IMR-90 (cell line): ENCODE measurements at regions not wholly inside any gene's neighbourhood (a gene's known extent, or its start where the extent isn't known, plus 50 kb on each side); places are given as distances from the start of the nearest gene placed in this dataset.

Source experiments
- BHLHE40 ChIP-seq: fragments of 150-350 bp; IDR thresholded peaks from 2 replicates; pipeline ENCODE4 v1.6.1; 2016; ENCODE audit warnings: mild to moderate bottlenecking, low read depth, low read length
- CEBPB ChIP-seq: IDR thresholded peaks from 2 replicates; pipeline ENCODE4 v1.6.1; 2012; ENCODE audit warnings: low read depth, low read length, improper control_type of control experiment
- MAZ ChIP-seq: IDR thresholded peaks from 2 replicates; pipeline ENCODE4 v1.6.1; 2012; ENCODE audit warnings: low read depth, mild to moderate bottlenecking, low read length, improper control_type of control experiment, moderate library complexity, borderline replicate concordance
- MXI1 ChIP-seq: IDR thresholded peaks from 2 replicates; pipeline ENCODE4 v1.6.1; 2012; ENCODE audit warnings: low read depth, mild to moderate bottlenecking, low read length, moderate library complexity, borderline replicate concordance
- NFE2L2 ChIP-seq: fragments of 150-350 bp; IDR thresholded peaks from 2 replicates; pipeline ENCODE4 v1.6.1; 2016; ENCODE audit warnings: low read depth, mild to moderate bottlenecking, low read length
- POLR2A ChIP-seq: IDR thresholded peaks from 2 replicates; pipeline ENCODE4 v1.6.1; 2012; ENCODE audit warnings: mild to moderate bottlenecking, low read depth, low read length
- RAD21 ChIP-seq: IDR thresholded peaks from 2 replicates; pipeline ENCODE4 v1.6.1; 2012; ENCODE audit warnings: low read length, improper control_type of control experiment
- RCOR1 ChIP-seq: IDR thresholded peaks from 2 replicates; pipeline ENCODE4 v1.6.1; 2012; ENCODE audit warnings: mild to moderate bottlenecking, low read length, improper control_type of control experiment; ENCODE audit not compliant: insufficient replicate concordance
- RFX5 ChIP-seq: IDR thresholded peaks from 2 replicates; pipeline ENCODE4 v1.8.0; 2012; ENCODE audit warnings: low read depth, mild to moderate bottlenecking, low read length, moderate library complexity
- TF ChIP-seq, protein P1 (sequence below): conservative IDR thresholded peaks from 2 replicates; pipeline ENCODE4 v1.5.1; 2012; ENCODE audit warnings: mild to moderate bottlenecking, low read depth, low read length, improper control_type of control experiment
- TF ChIP-seq, protein P2 (sequence below): fragments of 150-350 bp; IDR thresholded peaks from 2 replicates; pipeline ENCODE4 v1.6.1; 2017; ENCODE audit warnings: mild to moderate bottlenecking, antibody characterized with exemption, low read length, low read depth
- TF ChIP-seq, protein P3 (sequence below): fragments of 150-350 bp; IDR thresholded peaks from 2 replicates; pipeline ENCODE4 v1.6.1; 2016; ENCODE audit warnings: low read depth, mild to moderate bottlenecking, low read length, moderate library complexity, borderline replicate concordance

DNA sequence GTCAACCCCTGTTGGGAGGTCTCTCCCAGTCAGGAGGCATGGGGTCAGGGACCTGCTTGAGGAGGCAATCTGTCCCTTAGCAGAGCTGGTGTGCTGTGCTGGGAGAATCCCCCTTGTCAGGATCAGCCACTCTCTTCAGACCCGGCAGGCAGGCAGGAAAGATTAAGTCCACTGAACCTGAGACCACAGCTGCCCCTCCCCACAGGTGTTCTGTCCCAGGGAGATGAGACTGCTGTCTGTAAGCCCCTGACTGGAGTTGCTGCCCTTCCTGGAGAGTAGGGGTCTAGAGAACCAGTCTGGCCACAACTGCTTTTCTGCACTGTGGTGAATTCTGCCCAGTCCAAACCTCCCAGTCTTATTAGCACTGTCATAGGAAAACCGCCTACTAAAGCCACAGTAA is 677.8 kb upstream of the POU3F2 start:
- TF ChIP-seq RAD21 (no peak), CEBPB (no peak), POLR2A (no peak), MAZ (no peak), RFX5 (no peak), BHLHE40 (no peak), MXI1 (no peak), NFE2L2 (no peak), RCOR1 (no peak)
- TF ChIP-seq, protein P1, sequence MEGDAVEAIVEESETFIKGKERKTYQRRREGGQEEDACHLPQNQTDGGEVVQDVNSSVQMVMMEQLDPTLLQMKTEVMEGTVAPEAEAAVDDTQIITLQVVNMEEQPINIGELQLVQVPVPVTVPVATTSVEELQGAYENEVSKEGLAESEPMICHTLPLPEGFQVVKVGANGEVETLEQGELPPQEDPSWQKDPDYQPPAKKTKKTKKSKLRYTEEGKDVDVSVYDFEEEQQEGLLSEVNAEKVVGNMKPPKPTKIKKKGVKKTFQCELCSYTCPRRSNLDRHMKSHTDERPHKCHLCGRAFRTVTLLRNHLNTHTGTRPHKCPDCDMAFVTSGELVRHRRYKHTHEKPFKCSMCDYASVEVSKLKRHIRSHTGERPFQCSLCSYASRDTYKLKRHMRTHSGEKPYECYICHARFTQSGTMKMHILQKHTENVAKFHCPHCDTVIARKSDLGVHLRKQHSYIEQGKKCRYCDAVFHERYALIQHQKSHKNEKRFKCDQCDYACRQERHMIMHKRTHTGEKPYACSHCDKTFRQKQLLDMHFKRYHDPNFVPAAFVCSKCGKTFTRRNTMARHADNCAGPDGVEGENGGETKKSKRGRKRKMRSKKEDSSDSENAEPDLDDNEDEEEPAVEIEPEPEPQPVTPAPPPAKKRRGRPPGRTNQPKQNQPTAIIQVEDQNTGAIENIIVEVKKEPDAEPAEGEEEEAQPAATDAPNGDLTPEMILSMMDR, result no peak
- TF ChIP-seq, protein P2, sequence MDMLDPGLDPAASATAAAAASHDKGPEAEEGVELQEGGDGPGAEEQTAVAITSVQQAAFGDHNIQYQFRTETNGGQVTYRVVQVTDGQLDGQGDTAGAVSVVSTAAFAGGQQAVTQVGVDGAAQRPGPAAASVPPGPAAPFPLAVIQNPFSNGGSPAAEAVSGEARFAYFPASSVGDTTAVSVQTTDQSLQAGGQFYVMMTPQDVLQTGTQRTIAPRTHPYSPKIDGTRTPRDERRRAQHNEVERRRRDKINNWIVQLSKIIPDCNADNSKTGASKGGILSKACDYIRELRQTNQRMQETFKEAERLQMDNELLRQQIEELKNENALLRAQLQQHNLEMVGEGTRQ, result no peak
- TF ChIP-seq, protein P3, sequence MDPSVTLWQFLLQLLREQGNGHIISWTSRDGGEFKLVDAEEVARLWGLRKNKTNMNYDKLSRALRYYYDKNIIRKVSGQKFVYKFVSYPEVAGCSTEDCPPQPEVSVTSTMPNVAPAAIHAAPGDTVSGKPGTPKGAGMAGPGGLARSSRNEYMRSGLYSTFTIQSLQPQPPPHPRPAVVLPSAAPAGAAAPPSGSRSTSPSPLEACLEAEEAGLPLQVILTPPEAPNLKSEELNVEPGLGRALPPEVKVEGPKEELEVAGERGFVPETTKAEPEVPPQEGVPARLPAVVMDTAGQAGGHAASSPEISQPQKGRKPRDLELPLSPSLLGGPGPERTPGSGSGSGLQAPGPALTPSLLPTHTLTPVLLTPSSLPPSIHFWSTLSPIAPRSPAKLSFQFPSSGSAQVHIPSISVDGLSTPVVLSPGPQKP, result no peak
